ENCODE measurements at regions not wholly inside any gene's neighbourhood (a gene's known extent, or its start where the extent isn't known, plus 50 kb on each side); places are given as distances from the start of the nearest gene placed in this dataset.
"Not testable (repeated sequence)": the region's sequence is repeated elsewhere in the genome, so short reads cannot be mapped to it uniquely, and the experiment has no call there.

- intact Hi-C loops (cut with DNase I); DNase-seq: not testable (repeated sequence)
Measured at GRCh38 chr2:118744682-118745181, 102.7 kb downstream of the EN1 start.

- intact Hi-C loops (cut with DNase I): no loop called here
- no peak for DNase-seq
Measured at GRCh38 chr2:118738524-118739308, 108.7 kb downstream of the EN1 start.

- no peak for DNase-seq
- intact Hi-C loops (cut with DNase I): no loop called here
Measured at GRCh38 chr2:118738106-118738505, 109.3 kb downstream of the EN1 start.

GRCh38 chr2:118737684-118738083, 109.8 kb downstream of the EN1 start:
- intact Hi-C loops (cut with DNase I): no loop called here

GRCh38 chr2:118732432-118732831, 115.0 kb downstream of the EN1 start:
- DNase-seq: no peak
- intact Hi-C loops (cut with DNase I): no loop called here

More at GRCh38 chr2:118737684-118738083, 109.8 kb downstream of the EN1 start:
- no peak for DNase-seq

GRCh38 chr2:118731413-118731812, 116.0 kb downstream of the EN1 start:
- DNase-seq: no peak

GRCh38 chr2:118730405-118730804, 117.0 kb downstream of the EN1 start:
- no peak for DNase-seq
- intact Hi-C loops (cut with DNase I): no loop called here

More at GRCh38 chr2:118731413-118731812, 116.0 kb downstream of the EN1 start:
- intact Hi-C loops (cut with DNase I): no loop called here

- no peak for DNase-seq
- intact Hi-C loops (cut with DNase I): no loop called here
Measured at GRCh38 chr2:118729760-118730159, 117.7 kb downstream of the EN1 start.

- intact Hi-C loops (cut with DNase I): no loop called here
- no peak for DNase-seq
Measured at GRCh38 chr2:118728984-118729383, 118.5 kb downstream of the EN1 start.

GRCh38 chr2:118726821-118727220, 120.6 kb downstream of the EN1 start:
- no peak for DNase-seq
- intact Hi-C loops (cut with DNase I): no loop called here

GRCh38 chr2:118723394-118723793, 124.1 kb downstream of the EN1 start:
- intact Hi-C loops (cut with DNase I): no loop called here
- peak in 5 of 10 donors; percentile 15 to 81 (median 32) for DNase-seq

- intact Hi-C loops (cut with DNase I): no loop called here
- DNase-seq: no peak
Measured at GRCh38 chr2:118722976-118723375, 124.5 kb downstream of the EN1 start.

- intact Hi-C loops (cut with DNase I): no loop called here
- DNase-seq: no peak
Measured at GRCh38 chr2:118721817-118722551, 125.5 kb downstream of the EN1 start.

- intact Hi-C loops (cut with DNase I): no loop called here
- no peak for DNase-seq
Measured at GRCh38 chr2:118720866-118721265, 126.6 kb downstream of the EN1 start.

- no peak for DNase-seq
- intact Hi-C loops (cut with DNase I): no loop called here
Measured at GRCh38 chr2:118718921-118719320, 128.5 kb downstream of the EN1 start.

GRCh38 chr2:118716102-118716501, 131.3 kb downstream of the EN1 start:
- DNase-seq: no peak
- intact Hi-C loops (cut with DNase I): no loop called here

- DNase-seq: no peak
Measured at GRCh38 chr2:118714118-118714517, 133.3 kb downstream of the EN1 start.

GRCh38 chr2:118711603-118712002, 135.8 kb downstream of the EN1 start:
- intact Hi-C loops (cut with DNase I): no loop called here

More at GRCh38 chr2:118714118-118714517, 133.3 kb downstream of the EN1 start:
- intact Hi-C loops (cut with DNase I): no loop called here

GRCh38 chr2:118710481-118710880, 137.0 kb downstream of the EN1 start:
- intact Hi-C loops (cut with DNase I): no loop called here
- no peak for DNase-seq

More at GRCh38 chr2:118711603-118712002, 135.8 kb downstream of the EN1 start:
- no peak for DNase-seq

- intact Hi-C loops (cut with DNase I): no loop called here
- DNase-seq: no peak
Measured at GRCh38 chr2:118709786-118710185, 137.7 kb downstream of the EN1 start.

- intact Hi-C loops (cut with DNase I): no loop called here
- DNase-seq: no peak
Measured at GRCh38 chr2:118706844-118707243, 140.6 kb downstream of the EN1 start.

- intact Hi-C loops (cut with DNase I): no loop called here
- DNase-seq: no peak
Measured at GRCh38 chr2:118706371-118706770, 141.1 kb downstream of the EN1 start.
